ENCODE measurements at regions not wholly inside any gene's neighbourhood (a gene's known extent, or its start where the extent isn't known, plus 50 kb on each side); places are given as distances from the start of the nearest gene placed in this dataset.

GRCh38 chr6:170150590-170150945 lies 140.3 kb downstream of the DLL1 start:
- no peaks in the 10 kb centered on the region for H3K36me3 ChIP-seq
- intact Hi-C loops (cut with DNase I): no loop called here
- DNase-seq (ENCODE audit: low spot score in 2 of 2): no peak

GRCh38 chr6:170149681-170150589 lies 140.9 kb downstream of the DLL1 start:
- H3K27ac ChIP-seq: no peak overlapping the region
- H3K36me3 ChIP-seq: no peaks in the 10 kb centered on the region
- no peak for DNase-seq (ENCODE audit: low spot score in 2 of 2)
- H3K4me1 ChIP-seq: no peaks in the 10 kb centered on the region
- no peaks in the 10 kb centered on the region for H3K27me3 ChIP-seq
- TF ChIP-seq, protein P1, sequence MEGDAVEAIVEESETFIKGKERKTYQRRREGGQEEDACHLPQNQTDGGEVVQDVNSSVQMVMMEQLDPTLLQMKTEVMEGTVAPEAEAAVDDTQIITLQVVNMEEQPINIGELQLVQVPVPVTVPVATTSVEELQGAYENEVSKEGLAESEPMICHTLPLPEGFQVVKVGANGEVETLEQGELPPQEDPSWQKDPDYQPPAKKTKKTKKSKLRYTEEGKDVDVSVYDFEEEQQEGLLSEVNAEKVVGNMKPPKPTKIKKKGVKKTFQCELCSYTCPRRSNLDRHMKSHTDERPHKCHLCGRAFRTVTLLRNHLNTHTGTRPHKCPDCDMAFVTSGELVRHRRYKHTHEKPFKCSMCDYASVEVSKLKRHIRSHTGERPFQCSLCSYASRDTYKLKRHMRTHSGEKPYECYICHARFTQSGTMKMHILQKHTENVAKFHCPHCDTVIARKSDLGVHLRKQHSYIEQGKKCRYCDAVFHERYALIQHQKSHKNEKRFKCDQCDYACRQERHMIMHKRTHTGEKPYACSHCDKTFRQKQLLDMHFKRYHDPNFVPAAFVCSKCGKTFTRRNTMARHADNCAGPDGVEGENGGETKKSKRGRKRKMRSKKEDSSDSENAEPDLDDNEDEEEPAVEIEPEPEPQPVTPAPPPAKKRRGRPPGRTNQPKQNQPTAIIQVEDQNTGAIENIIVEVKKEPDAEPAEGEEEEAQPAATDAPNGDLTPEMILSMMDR (IDR thresholded peaks at IDR 0.05): no peak
- intact Hi-C loops (cut with DNase I): no loop called here
- H3K4me3 ChIP-seq: no peak overlapping the region
- no peaks in the 10 kb centered on the region for H3K9me3 ChIP-seq

More at GRCh38 chr6:170150590-170150945, 140.3 kb downstream of the DLL1 start:
- Histone ChIP-seq H3K4me3 (no peak overlapping the region), H3K27me3 (no peaks in the 10 kb centered on the region), H3K27ac (no peak overlapping the region), H3K9me3 (no peaks in the 10 kb centered on the region), H3K4me1 (no peaks in the 10 kb centered on the region)
- TF ChIP-seq, protein P1 (IDR thresholded peaks at IDR 0.05): no peak

GRCh38 chr6:170148709-170149470 lies 142.0 kb downstream of the DLL1 start:
- Histone ChIP-seq H3K9me3 (no peaks in the 10 kb centered on the region), H3K27ac (no peak overlapping the region), H3K4me1 (no peaks in the 10 kb centered on the region), H3K27me3 (no peaks in the 10 kb centered on the region), H3K4me3 (no peak overlapping the region), H3K36me3 (no peaks in the 10 kb centered on the region)
- intact Hi-C loops (cut with DNase I): no loop called here
- TF ChIP-seq, protein P1 (IDR thresholded peaks at IDR 0.05): no peak
- DNase-seq (ENCODE audit: low spot score in 2 of 2): no peak

DNA sequence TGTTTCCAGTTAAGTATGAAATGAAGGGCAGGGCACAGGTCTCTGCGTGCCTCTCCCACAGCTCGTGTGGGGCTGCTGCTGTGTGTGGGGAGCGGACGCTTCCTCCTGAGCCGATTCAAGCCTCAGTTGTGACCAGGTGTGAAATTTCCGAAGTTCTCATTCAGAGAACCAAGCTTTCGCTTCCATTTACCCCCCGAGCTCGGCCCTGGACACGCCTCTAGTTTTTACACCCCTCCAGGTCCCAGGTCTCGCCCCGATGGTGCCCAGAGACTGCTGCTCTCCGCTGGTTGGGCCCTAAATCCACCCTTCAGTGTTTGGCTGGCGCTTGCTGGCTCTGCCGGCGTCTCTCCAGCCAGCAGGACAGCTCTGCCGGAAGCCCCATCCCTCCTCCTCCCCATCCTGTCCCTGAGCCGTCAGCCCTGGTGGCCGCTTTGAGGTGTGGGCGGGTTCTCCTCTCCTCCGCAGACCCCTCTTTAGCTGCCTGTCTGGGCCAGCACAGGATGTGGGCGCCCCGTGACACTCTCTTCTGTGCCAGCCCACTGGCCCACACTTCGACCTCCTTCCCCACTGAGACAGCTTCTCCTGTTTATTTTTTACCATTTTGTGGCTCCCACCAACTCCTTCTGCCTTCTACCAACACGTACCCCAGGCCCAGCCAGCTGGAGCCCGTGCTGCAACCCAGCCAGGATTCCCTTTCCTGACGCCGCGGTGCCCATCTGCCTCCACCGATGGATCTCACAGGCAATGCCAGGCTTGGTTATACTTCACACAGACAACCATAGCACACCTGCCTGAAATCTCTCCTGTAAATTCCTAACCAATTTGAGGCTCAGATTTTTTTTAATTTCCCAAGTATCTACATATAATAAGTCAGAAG lies 142.8 kb downstream of the DLL1 start:
- DNase-seq (ENCODE audit: low spot score in 2 of 2): no peak
- Histone ChIP-seq H3K4me3 (no peak overlapping the region), H3K27ac (no peak overlapping the region)

More for the DNA sequence above, 142.8 kb downstream of the DLL1 start:
- intact Hi-C loops (cut with DNase I): no loop called here
- Histone ChIP-seq H3K27me3 (no peaks in the 10 kb centered on the region), H3K4me1 (no peaks in the 10 kb centered on the region), H3K9me3 (no peaks in the 10 kb centered on the region), H3K36me3 (no peaks in the 10 kb centered on the region)
- TF ChIP-seq, protein P1 (IDR thresholded peaks at IDR 0.05): no peak
